Lower leg skin (tissue), 3 donors: ENCODE measurements at regions not wholly inside any gene's neighbourhood (a gene's known extent, or its start where the extent isn't known, plus 50 kb on each side); places are given as distances from the start of the nearest gene placed in this dataset.

Experiments used
- POLR2A ChIP-seq, 2 donors: fragments of 450-650 bp; IDR thresholded peaks; one replicate each; pipeline ENCODE4 v1.6.1; 2016 to 2017; ENCODE audit warnings: antibody characterized with exemption in 2 of 2, mild to moderate bottlenecking in 1 of 2, moderate library complexity in 1 of 2
- TF ChIP-seq, protein P1 (sequence below), 3 donors: fragments of 450-650 bp; IDR thresholded peaks; one replicate each; pipeline ENCODE4 v1.5.1; 2016; ENCODE audit warnings: antibody characterized with exemption in 3 of 3, mild to moderate bottlenecking in 3 of 3, moderate library complexity in 2 of 3

DNA sequence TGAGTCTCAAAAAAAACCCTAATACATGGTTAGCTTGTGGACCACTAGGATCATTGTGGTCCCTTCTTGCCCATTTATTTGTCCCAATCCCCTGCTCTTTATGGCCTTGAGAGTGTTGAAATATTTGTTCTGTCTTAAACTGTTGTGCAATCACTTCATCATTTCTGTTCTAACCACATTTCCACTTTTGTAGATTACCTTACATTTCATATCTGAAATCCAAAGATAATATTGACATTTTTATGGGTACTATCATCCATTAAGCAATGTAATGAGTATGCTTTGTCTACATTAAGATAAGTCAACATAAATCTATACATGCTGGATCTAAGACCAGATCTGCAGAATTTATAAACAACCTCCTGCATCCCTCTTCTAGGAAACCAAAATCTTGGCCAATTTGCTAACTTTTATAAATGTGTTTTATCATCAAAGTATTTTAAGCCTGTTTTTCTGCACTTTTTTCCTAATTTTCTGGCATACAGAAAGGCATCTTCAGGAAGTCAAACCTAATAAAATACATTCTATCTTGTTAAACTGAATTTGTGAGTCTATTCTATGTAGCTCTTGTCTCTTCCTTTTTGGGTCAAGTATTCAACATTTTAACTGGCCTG is 359.4 kb upstream of the CELF2 start:
- TF ChIP-seq, protein P1, sequence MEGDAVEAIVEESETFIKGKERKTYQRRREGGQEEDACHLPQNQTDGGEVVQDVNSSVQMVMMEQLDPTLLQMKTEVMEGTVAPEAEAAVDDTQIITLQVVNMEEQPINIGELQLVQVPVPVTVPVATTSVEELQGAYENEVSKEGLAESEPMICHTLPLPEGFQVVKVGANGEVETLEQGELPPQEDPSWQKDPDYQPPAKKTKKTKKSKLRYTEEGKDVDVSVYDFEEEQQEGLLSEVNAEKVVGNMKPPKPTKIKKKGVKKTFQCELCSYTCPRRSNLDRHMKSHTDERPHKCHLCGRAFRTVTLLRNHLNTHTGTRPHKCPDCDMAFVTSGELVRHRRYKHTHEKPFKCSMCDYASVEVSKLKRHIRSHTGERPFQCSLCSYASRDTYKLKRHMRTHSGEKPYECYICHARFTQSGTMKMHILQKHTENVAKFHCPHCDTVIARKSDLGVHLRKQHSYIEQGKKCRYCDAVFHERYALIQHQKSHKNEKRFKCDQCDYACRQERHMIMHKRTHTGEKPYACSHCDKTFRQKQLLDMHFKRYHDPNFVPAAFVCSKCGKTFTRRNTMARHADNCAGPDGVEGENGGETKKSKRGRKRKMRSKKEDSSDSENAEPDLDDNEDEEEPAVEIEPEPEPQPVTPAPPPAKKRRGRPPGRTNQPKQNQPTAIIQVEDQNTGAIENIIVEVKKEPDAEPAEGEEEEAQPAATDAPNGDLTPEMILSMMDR (IDR thresholded peaks at IDR 0.05) = no peak
- no peak for TF ChIP-seq POLR2A (IDR thresholded peaks at IDR 0.05)
